MCF 10A (cell line): ENCODE measurements at regions not wholly inside any gene's neighbourhood (a gene's known extent, or its start where the extent isn't known, plus 50 kb on each side); places are given as distances from the start of the nearest gene placed in this dataset.

Source experiments
- BruUV-seq: library from RNA; stranded (reverse); fragments of 400-500 nt; replicated peaks from 2 replicates; lab custom pipeline; 2021; lab: Mats Ljungman, UMichigan
- CTCF ChIA-PET: fragments of 300-600 bp; sonication (Branson Sonifier 250); formaldehyde crosslinking; extraction: SDS; loops from one replicate; lab custom pipeline; 2021; ENCODE audit warnings: antibody characterized with exemption, inconsistent platforms; lab: Yijun Ruan, JAX
- POLR2A ChIA-PET: fragments of 300-600, 350-650 bp; sonication (Branson Sonifier 250); formaldehyde crosslinking; extraction: SDS; loops from one replicate; lab custom pipeline; 2020; ENCODE audit warnings: antibody characterized with exemption, inconsistent platforms; lab: Yijun Ruan, JAX
- DNase-seq: peaks from one replicate; pipeline ENCODE4 v3.0.0-alpha.2; 2018; ENCODE audit not compliant: unreplicated experiment
- H3K27ac Mint-ChIP-seq: one replicate; pipeline ENCODE4 v1.8.0; 2022; ENCODE audit warnings: mild to moderate bottlenecking, low read depth, mixed read lengths; ENCODE audit not compliant: unreplicated experiment
- H3K27me3 Mint-ChIP-seq: one replicate; pipeline ENCODE4 v1.8.0; 2022; ENCODE audit warnings: mixed read lengths; ENCODE audit not compliant: insufficient read depth, unreplicated experiment
- H3K36me3 Mint-ChIP-seq: one replicate; pipeline ENCODE4 v1.8.0; 2022; ENCODE audit warnings: mild to moderate bottlenecking, moderate library complexity, mixed read lengths; ENCODE audit not compliant: insufficient read depth, unreplicated experiment
- H3K4me1 Mint-ChIP-seq: one replicate; pipeline ENCODE4 v1.8.0; 2022; ENCODE audit warnings: mixed read lengths; ENCODE audit not compliant: insufficient read depth, unreplicated experiment
- H3K4me3 Mint-ChIP-seq: one replicate; pipeline ENCODE4 v1.8.0; 2022; ENCODE audit warnings: mild to moderate bottlenecking, moderate library complexity, mixed read lengths; ENCODE audit not compliant: unreplicated experiment
- H3K9me3 Mint-ChIP-seq: one replicate; pipeline ENCODE4 v1.8.0; 2022; ENCODE audit warnings: mixed read lengths; ENCODE audit not compliant: unreplicated experiment
- CTCF ChIP-seq: fragments of 200-600 bp; IDR thresholded peaks from one replicate; pipeline ENCODE4 v1.8.0; 2022; ENCODE audit warnings: antibody characterized with exemption, mild to moderate bottlenecking; ENCODE audit not compliant: unreplicated experiment
- intact Hi-C: fragments of 100-400 bp; cut with micrococcal nuclease; formaldehyde crosslinking; loops from 2 replicates; pipeline ENCODE4 v1.14.1; 2022

- no peak for DNase-seq
- Mint-ChIP-seq H3K9me3 (no peaks in the 10 kb centered on the region), H3K36me3 (no peaks in the 10 kb centered on the region), H3K27ac (no peak overlapping the region), H3K4me3 (no peak overlapping the region), H3K27me3 (no peaks in the 10 kb centered on the region), H3K4me1 (no peaks in the 10 kb centered on the region)
- BruUV-seq = no TSS peak
- no peak for TF ChIP-seq CTCF
- POLR2A ChIA-PET = no interaction called here
- CTCF ChIA-PET = interaction anchor here (0.6 kb wide), 1 partner anchor 29 kb away, joined by 3 read pairs; no protein-coding TSS in a partner anchor
- intact Hi-C loops = no loop called here
Observed at GRCh38 chr2:186027922-186028321, 289.3 kb downstream of the FSIP2 start.

GRCh38 chr2:186031229-186031628, 292.6 kb downstream of the FSIP2 start:
- DNase-seq = no peak
- H3K27me3 Mint-ChIP-seq = no peaks in the 10 kb centered on the region
- H3K9me3 Mint-ChIP-seq = no peaks in the 10 kb centered on the region
- H3K36me3 Mint-ChIP-seq = no peaks in the 10 kb centered on the region
- no peak for TF ChIP-seq CTCF
- H3K4me3 Mint-ChIP-seq = no peak overlapping the region
- CTCF ChIA-PET = interaction anchor here (0.8 kb wide), 1 partner anchor 243 kb away, joined by 4 read pairs; no protein-coding TSS in a partner anchor
- POLR2A ChIA-PET = interaction anchor here (0.6 kb wide), 1 partner anchor 19 kb away, joined by 4 read pairs; no protein-coding TSS in a partner anchor
- intact Hi-C loops = no loop called here
- no peak overlapping the region for H3K27ac Mint-ChIP-seq
- no peaks in the 10 kb centered on the region for H3K4me1 Mint-ChIP-seq
- BruUV-seq = no TSS peak

GRCh38 chr2:186032102-186032738, 293.6 kb downstream of the FSIP2 start:
- BruUV-seq = no TSS peak
- Mint-ChIP-seq H3K4me3 (no peak overlapping the region), H3K36me3 (no peaks in the 10 kb centered on the region), H3K27me3 (no peaks in the 10 kb centered on the region), H3K9me3 (no peaks in the 10 kb centered on the region), H3K27ac (no peak overlapping the region), H3K4me1 (no peaks in the 10 kb centered on the region)
- intact Hi-C loops = no loop called here
- no peak for TF ChIP-seq CTCF
- DNase-seq = no peak
- POLR2A ChIA-PET = interaction anchor here (0.6 kb wide), 1 partner anchor 20 kb away, joined by 4 read pairs; no protein-coding TSS in a partner anchor
- CTCF ChIA-PET = interaction anchor here (0.8 kb wide), 1 partner anchor 242 kb away, joined by 4 read pairs; no protein-coding TSS in a partner anchor

GRCh38 chr2:186032930-186033329, 294.3 kb downstream of the FSIP2 start:
- Mint-ChIP-seq H3K4me3 (no peak overlapping the region), H3K9me3 (no peaks in the 10 kb centered on the region), H3K4me1 (no peaks in the 10 kb centered on the region), H3K27me3 (no peaks in the 10 kb centered on the region), H3K27ac (no peak overlapping the region), H3K36me3 (no peaks in the 10 kb centered on the region)
- no peak for DNase-seq
- CTCF ChIA-PET = interaction anchor here (0.6 kb wide), 1 partner anchor 460 kb away, joined by 4 read pairs; no protein-coding TSS in a partner anchor
- POLR2A ChIA-PET = no interaction called here
- BruUV-seq = no TSS peak
- intact Hi-C loops = no loop called here
- TF ChIP-seq CTCF = no peak
